Heart right ventricle (tissue), 16 donors: ENCODE measurements at regions not wholly inside any gene's neighbourhood (a gene's known extent, or its start where the extent isn't known, plus 50 kb on each side); places are given as distances from the start of the nearest gene placed in this dataset.
A peak's percentile ranks its signal among the peaks of the same experiment; 100 is the strongest.

Source experiments
- ATAC-seq, 8 donors: fragments of 200-7000 bp; cut with Tn5 transposase; one replicate each; pipeline ENCODE4 v1.9.1; 2020; ENCODE audit warnings: mild to moderate bottlenecking in 8 of 8, moderate library complexity in 8 of 8, moderate number of reproducible peaks in 1 of 8
- DNase-seq, 2 donors: peaks; one replicate each; pipeline ENCODE4 v3.0.0-alpha.2; 2020
- H3K27ac ChIP-seq, 10 donors: fragments of 200-600 bp; sonication (generic) in 2 of 10; one replicate each; pipeline versions ENCODE4 v1.5.0 to v1.8.0; 2020 to 2022; ENCODE audit warnings: mild to moderate bottlenecking in 3 of 10
- H3K27me3 ChIP-seq, 7 donors: fragments of 200-600 bp; one replicate each; pipeline ENCODE4 v1.8.0; 2021 to 2022; ENCODE audit warnings: mild to moderate bottlenecking in 2 of 7
- H3K36me3 ChIP-seq, 9 donors: fragments of 200-600 bp; sonication (generic) in 1 of 9; one replicate each; pipeline versions ENCODE4 v1.5.0 to v1.8.0; 2020 to 2022; ENCODE audit warnings: mild to moderate bottlenecking in 2 of 9
- H3K4me1 ChIP-seq, 9 donors: fragments of 200-600 bp; sonication (generic) in 1 of 9; one replicate each; pipeline versions ENCODE4 v1.5.0 to v1.8.0; 2020 to 2022; ENCODE audit warnings: mild to moderate bottlenecking in 4 of 9
- H3K4me3 ChIP-seq, 10 donors: fragments of 200-600 bp; sonication (generic) in 2 of 10; one replicate each; pipeline versions ENCODE4 v1.5.0 to v1.8.0; 2020 to 2022; ENCODE audit warnings: mild to moderate bottlenecking in 7 of 10, moderate library complexity in 2 of 10
- H3K9me3 ChIP-seq, 11 donors: fragments of 200-600 bp in 10 of 11; sonication (generic) in 2 of 11; one replicate each; pipeline versions ENCODE4 v1.5.0 to v1.8.0; 2013 to 2022; ENCODE audit warnings: mild to moderate bottlenecking in 2 of 11, control low read depth in 1 of 11, moderate library complexity in 1 of 11
- CTCF ChIP-seq, 9 donors: fragments of 200-600 bp; sonication (generic) in 2 of 9; IDR thresholded peaks; one replicate each; pipeline versions ENCODE4 v1.5.0 to v1.8.0; 2021 to 2022; ENCODE audit warnings: antibody characterized with exemption in 9 of 9, mild to moderate bottlenecking in 5 of 9, moderate library complexity in 1 of 9
- WGBS, 2 donors: extraction: QIAGEN DNeasy Blood & Tissue Kit; methylation state at CpG; one replicate each; pipeline ENCODE4 v1.1.7; 2013; ENCODE audit warnings: inconsistent platforms in 1 of 2; 5-methylcytosine and 5-hydroxymethylcytosine counted together
- intact Hi-C, 10 donors: fragments of 100-400 bp; cut with DNase I; formaldehyde crosslinking; loops; one replicate each; pipeline versions ENCODE4 v1.11.1 to v1.14.2; 2022
- donor health status: Arrhythmogenic right ventricular cardiomyopathy.
- donor health status: ischemic (EF 13 %, LVEDD 7.1; RV severe dilation, severe dysfunction).
- donor health status: healthy with polysubstance abuse.
- donor health status: DM: no; HTN: yes; CAD: no.
- donor health status: DM: no; HTN: no; CAD: no.
- donor health status: ischemic (EF 25% LVEDD 6.9; RV normal size, moderate dysfunction).
- donor health status: ischemic (EF 25% LVEDD 5.7; RV mildly dilated, moderate dysfunction).
- donor health status: healthy.
- donor health status: DM: yes; HTN: yes; CAD: no.
- donor health status: Ischemic cardiomyopathy.
- donor health status: ischemic (EF 35%, LVEDD 5.7; RV mildly dilated, moderate dysfunction).
- donor health status: nonischemic (EF 11% LVEDD 7.7; RV severe dilation, severe dysfunction).
- donor health status: DM: yes; HTN: yes; CAD: no.
- donor health status: PGD.
- donor health status: ischemic (EF 29% LVEDD 5.4; RV normal size, mild dysfunction).
- donor health status: nonischemic (EF 23%, LVEDD 6.1; RV moderate dilation, normal function).

GRCh38 chr15:62874064-62874463, 168.5 kb upstream of the TPM1 start:
- no peaks in the 10 kb centered on the region for H3K27me3 ChIP-seq
- no peaks in the 10 kb centered on the region for H3K36me3 ChIP-seq
- ATAC-seq (no peak), DNase-seq (no peak)
- TF ChIP-seq CTCF (IDR thresholded peaks at IDR 0.05): no peak
- H3K9me3 ChIP-seq: peaks cover 0 to 5% (median 0%) of the 10 kb centered on the region in 11 donors
- H3K27ac ChIP-seq: peak overlapping the region in 1 of 10 donors; percentile 80
- WGBS, 2 donors: 94% methylated on average over 3 of the region's 3 CpGs
- H3K4me3 ChIP-seq: no peak overlapping the region
- H3K4me1 ChIP-seq: peaks cover 0 to 32% (median 15%) of the 10 kb centered on the region in 9 donors
- intact Hi-C loops: loop anchor here in 1 of 10 donors (1.0 kb wide), 1 partner anchor 18 kb away; no protein-coding TSS in a partner anchor

GRCh38 chr15:62874959-62875625, 167.5 kb upstream of the TPM1 start:
- ATAC-seq: peak; percentile 41 to 80 (median 66)
- Histone ChIP-seq H3K4me3 (no peak overlapping the region), H3K9me3 (peaks cover 0 to 5% (median 0%) of the 10 kb centered on the region in 11 donors), H3K36me3 (no peaks in the 10 kb centered on the region), H3K4me1 (peaks cover 0 to 32% (median 15%) of the 10 kb centered on the region in 9 donors), H3K27me3 (no peaks in the 10 kb centered on the region), H3K27ac (peak overlapping the region in 7 of 10 donors; percentile 20 to 84 (median 77))
- WGBS, 2 donors: 47 to 53% methylated on average over 13 of the region's 13 CpGs
- intact Hi-C loops: loop anchor here in 1 of 10 donors (1.0 kb wide), 1 partner anchor 17 kb away; no protein-coding TSS in a partner anchor
- no peak for TF ChIP-seq CTCF (IDR thresholded peaks at IDR 0.05)
- DNase-seq: peak in 1 of 2 donors; percentile 23

GRCh38 chr15:62875626-62876021, 166.9 kb upstream of the TPM1 start:
- peak in 6 of 8 donors; percentile 24 to 74 (median 66) for ATAC-seq
- H3K9me3 ChIP-seq: peaks cover 0 to 4% (median 0%) of the 10 kb centered on the region in 11 donors
- H3K36me3 ChIP-seq: no peaks in the 10 kb centered on the region
- H3K4me1 ChIP-seq: peaks cover 0 to 32% (median 17%) of the 10 kb centered on the region in 9 donors
- no peak for TF ChIP-seq CTCF (IDR thresholded peaks at IDR 0.05)
- H3K27ac ChIP-seq: peak overlapping the region in 7 of 10 donors; percentile 20 to 84 (median 77)
- 55 to 68% methylated on average over 4 of the region's 4 CpGs for WGBS, 2 donors
- DNase-seq: no peak
- intact Hi-C loops: no loop called here
- no peak overlapping the region for H3K4me3 ChIP-seq
- no peaks in the 10 kb centered on the region for H3K27me3 ChIP-seq

GRCh38 chr15:62877276-62877857, 165.2 kb upstream of the TPM1 start:
- no peak for DNase-seq
- intact Hi-C loops: no loop called here
- Histone ChIP-seq H3K27ac (peak overlapping the region in 3 of 10 donors; percentile 10 to 30 (median 29)), H3K4me1 (peaks cover 0 to 32% (median 17%) of the 10 kb centered on the region in 9 donors), H3K4me3 (no peak overlapping the region), H3K27me3 (no peaks in the 10 kb centered on the region), H3K36me3 (no peaks in the 10 kb centered on the region), H3K9me3 (no peaks in the 10 kb centered on the region)
- ATAC-seq: no peak
- no peak for TF ChIP-seq CTCF (IDR thresholded peaks at IDR 0.05)
- 92 to 96% methylated on average over 9 of the region's 9 CpGs for WGBS, 2 donors
